Chondrocyte (in vitro differentiated cells): ENCODE measurements at regions not wholly inside any gene's neighbourhood (a gene's known extent, or its start where the extent isn't known, plus 50 kb on each side); places are given as distances from the start of the nearest gene placed in this dataset.

ENCODE experiments used
- DNase-seq: peaks from one replicate; pipeline ENCODE4 v3.0.0; 2021; ENCODE audit warnings: mixed read lengths, low spot score
- H3K27ac Mint-ChIP-seq: one replicate; pipeline ENCODE4 v1.8.0; 2021; ENCODE audit warnings: mild to moderate bottlenecking, moderate library complexity, mixed read lengths; ENCODE audit not compliant: unreplicated experiment
- H3K27me3 Mint-ChIP-seq: 2 replicates; pipeline ENCODE4 v1.8.0; 2021; ENCODE audit warnings: low read depth, mixed read lengths
- H3K36me3 Mint-ChIP-seq: 2 replicates; pipeline ENCODE4 v1.8.0; 2021; ENCODE audit warnings: low read depth, mixed read lengths
- H3K4me1 Mint-ChIP-seq: 2 replicates; pipeline ENCODE4 v1.8.0; 2021; ENCODE audit warnings: low read depth, mild to moderate bottlenecking, mixed read lengths
- H3K4me3 Mint-ChIP-seq: one replicate; pipeline ENCODE4 v1.8.0; 2021; ENCODE audit warnings: mild to moderate bottlenecking, moderate library complexity, mixed read lengths; ENCODE audit not compliant: unreplicated experiment
- H3K9me3 Mint-ChIP-seq: 2 replicates; pipeline ENCODE4 v1.8.0; 2021; ENCODE audit warnings: low read depth, mixed read lengths
- TF ChIP-seq, protein P1 (sequence below): fragments of 200-600 bp; sonication (generic); IDR thresholded peaks from 2 replicates; pipeline ENCODE4 v1.5.0; 2021; ENCODE audit warnings: antibody characterized with exemption, mild to moderate bottlenecking, moderate library complexity

- Mint-ChIP-seq H3K4me3 (no peak overlapping the region), H3K9me3 (no peaks in the 10 kb centered on the region), H3K27ac (no peak overlapping the region), H3K4me1 (no peaks in the 10 kb centered on the region), H3K36me3 (no peaks in the 10 kb centered on the region), H3K27me3 (peaks cover 2% of the 10 kb centered on the region)
- TF ChIP-seq, protein P1, sequence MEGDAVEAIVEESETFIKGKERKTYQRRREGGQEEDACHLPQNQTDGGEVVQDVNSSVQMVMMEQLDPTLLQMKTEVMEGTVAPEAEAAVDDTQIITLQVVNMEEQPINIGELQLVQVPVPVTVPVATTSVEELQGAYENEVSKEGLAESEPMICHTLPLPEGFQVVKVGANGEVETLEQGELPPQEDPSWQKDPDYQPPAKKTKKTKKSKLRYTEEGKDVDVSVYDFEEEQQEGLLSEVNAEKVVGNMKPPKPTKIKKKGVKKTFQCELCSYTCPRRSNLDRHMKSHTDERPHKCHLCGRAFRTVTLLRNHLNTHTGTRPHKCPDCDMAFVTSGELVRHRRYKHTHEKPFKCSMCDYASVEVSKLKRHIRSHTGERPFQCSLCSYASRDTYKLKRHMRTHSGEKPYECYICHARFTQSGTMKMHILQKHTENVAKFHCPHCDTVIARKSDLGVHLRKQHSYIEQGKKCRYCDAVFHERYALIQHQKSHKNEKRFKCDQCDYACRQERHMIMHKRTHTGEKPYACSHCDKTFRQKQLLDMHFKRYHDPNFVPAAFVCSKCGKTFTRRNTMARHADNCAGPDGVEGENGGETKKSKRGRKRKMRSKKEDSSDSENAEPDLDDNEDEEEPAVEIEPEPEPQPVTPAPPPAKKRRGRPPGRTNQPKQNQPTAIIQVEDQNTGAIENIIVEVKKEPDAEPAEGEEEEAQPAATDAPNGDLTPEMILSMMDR, result no peak
- no peak for DNase-seq
Observed at GRCh38 chr7:115883629-115884028, 146.9 kb downstream of the TFEC start.

DNA sequence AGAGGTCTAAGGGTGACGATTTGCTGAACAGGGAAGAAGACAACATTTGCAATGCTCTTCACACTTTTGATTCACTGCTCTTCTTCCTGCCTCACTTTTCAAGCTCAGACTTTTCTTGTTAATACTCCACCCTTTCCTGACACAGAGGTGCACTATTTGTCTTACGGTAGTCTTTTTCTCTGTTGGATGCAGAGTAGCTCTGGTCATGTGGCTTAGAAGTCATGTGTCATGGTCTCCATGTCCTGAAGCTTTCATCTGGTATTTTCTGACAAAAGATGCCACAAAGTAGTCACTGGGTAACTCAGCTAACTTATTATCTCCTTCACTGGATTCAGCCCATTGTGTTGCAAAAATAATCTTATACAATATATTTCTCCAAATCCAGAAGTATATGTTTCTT is 149.1 kb downstream of the TFEC start:
- Mint-ChIP-seq H3K27ac (no peak overlapping the region), H3K27me3 (peaks cover 4% of the 10 kb centered on the region), H3K36me3 (no peaks in the 10 kb centered on the region), H3K4me3 (no peak overlapping the region), H3K4me1 (no peaks in the 10 kb centered on the region), H3K9me3 (no peaks in the 10 kb centered on the region)
- TF ChIP-seq, protein P1, result no peak
- DNase-seq, result no peak

DNA sequence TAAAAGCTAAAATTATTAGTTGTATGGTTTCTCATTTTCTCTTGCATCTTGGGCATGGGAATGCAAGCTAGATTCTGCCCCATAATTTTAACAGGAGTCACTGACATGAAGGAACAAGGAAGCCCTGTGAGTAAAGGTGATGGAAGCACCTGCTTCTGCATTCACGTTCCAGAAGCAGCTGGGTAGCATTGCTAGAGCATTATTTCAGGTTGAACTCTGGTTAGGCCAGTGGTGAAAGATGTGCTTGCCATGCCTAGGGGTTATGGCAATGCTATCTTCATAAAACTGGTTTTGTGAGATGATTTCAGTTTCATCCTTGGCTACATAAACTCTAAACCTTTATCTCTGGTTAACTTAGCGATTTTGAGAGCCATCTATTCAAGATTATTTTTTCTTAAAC is 151.4 kb downstream of the TFEC start:
- no peak for DNase-seq
- Mint-ChIP-seq H3K4me3 (no peak overlapping the region), H3K36me3 (no peaks in the 10 kb centered on the region), H3K9me3 (no peaks in the 10 kb centered on the region), H3K27ac (no peak overlapping the region), H3K27me3 (peaks cover 7% of the 10 kb centered on the region), H3K4me1 (no peaks in the 10 kb centered on the region)
- TF ChIP-seq, protein P1, result no peak

GRCh38 chr7:115869801-115870200 is 160.8 kb downstream of the TFEC start:
- no peak for DNase-seq
- no peak overlapping the region for H3K27ac Mint-ChIP-seq
- H3K36me3 Mint-ChIP-seq, result no peaks in the 10 kb centered on the region
- no peaks in the 10 kb centered on the region for H3K27me3 Mint-ChIP-seq
- H3K9me3 Mint-ChIP-seq, result no peaks in the 10 kb centered on the region
- H3K4me3 Mint-ChIP-seq, result no peak overlapping the region
- TF ChIP-seq, protein P1, result no peak
- H3K4me1 Mint-ChIP-seq, result no peaks in the 10 kb centered on the region

DNA sequence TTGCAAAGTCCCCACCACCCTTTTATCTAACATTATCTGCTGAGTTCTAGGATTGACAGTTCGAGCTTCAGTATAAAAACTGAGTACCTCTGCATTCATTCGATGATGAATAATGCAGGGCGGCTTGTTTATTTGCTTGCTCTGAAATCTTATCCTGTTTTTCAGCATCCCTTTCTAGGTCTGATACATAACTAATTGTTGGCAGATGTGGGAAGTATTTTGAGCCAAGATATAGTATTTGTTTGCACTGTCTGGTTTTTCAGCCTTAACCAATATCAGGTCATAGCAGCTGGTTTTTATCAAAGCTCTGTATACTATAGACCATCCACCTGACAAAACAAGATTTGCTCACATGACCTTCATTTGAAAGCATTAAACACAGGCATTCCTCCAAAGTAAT is 161.4 kb downstream of the TFEC start:
- TF ChIP-seq, protein P1, result no peak
- Mint-ChIP-seq H3K4me3 (no peak overlapping the region), H3K9me3 (no peaks in the 10 kb centered on the region), H3K4me1 (no peaks in the 10 kb centered on the region), H3K27me3 (no peaks in the 10 kb centered on the region), H3K36me3 (no peaks in the 10 kb centered on the region), H3K27ac (no peak overlapping the region)
- no peak for DNase-seq
